ENCODE measurements at regions not wholly inside any gene's neighbourhood (a gene's known extent, or its start where the extent isn't known, plus 50 kb on each side); places are given as distances from the start of the nearest gene placed in this dataset.

GRCh38 chr3:162152636-162153035, 656.0 kb downstream of the OTOL1 start:
- TF ChIP-seq RAD21 (conservative IDR thresholded peaks at IDR 0.05 in 1 of 2, IDR thresholded peaks at IDR 0.05 in 1 of 2), result no peak
- TF ChIP-seq, protein P1, sequence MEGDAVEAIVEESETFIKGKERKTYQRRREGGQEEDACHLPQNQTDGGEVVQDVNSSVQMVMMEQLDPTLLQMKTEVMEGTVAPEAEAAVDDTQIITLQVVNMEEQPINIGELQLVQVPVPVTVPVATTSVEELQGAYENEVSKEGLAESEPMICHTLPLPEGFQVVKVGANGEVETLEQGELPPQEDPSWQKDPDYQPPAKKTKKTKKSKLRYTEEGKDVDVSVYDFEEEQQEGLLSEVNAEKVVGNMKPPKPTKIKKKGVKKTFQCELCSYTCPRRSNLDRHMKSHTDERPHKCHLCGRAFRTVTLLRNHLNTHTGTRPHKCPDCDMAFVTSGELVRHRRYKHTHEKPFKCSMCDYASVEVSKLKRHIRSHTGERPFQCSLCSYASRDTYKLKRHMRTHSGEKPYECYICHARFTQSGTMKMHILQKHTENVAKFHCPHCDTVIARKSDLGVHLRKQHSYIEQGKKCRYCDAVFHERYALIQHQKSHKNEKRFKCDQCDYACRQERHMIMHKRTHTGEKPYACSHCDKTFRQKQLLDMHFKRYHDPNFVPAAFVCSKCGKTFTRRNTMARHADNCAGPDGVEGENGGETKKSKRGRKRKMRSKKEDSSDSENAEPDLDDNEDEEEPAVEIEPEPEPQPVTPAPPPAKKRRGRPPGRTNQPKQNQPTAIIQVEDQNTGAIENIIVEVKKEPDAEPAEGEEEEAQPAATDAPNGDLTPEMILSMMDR (IDR thresholded peaks at IDR 0.05), result no peak
- no peak for TF ChIP-seq POLR2A (IDR thresholded peaks at IDR 0.05; ENCODE audit: low read length)
- TF ChIP-seq PBX3 (IDR thresholded peaks at IDR 0.05), result no peak
- TF ChIP-seq NR3C1 (IDR thresholded peaks at IDR 0.05), result no peak
- TF ChIP-seq ZC3H11A (IDR thresholded peaks at IDR 0.05), result no peak
- no peak for TF ChIP-seq ZSCAN20 (CRISPR knock-in tag; IDR thresholded peaks at IDR 0.05)

Data from A549 (cell line).